CD8-positive, alpha-beta memory T cell (primary cell): ENCODE measurements at regions not wholly inside any gene's neighbourhood (a gene's known extent, or its start where the extent isn't known, plus 50 kb on each side); places are given as distances from the start of the nearest gene placed in this dataset.
A peak's percentile ranks its signal among the peaks of the same experiment; 100 is the strongest.

ENCODE experiments used
- CTCF ChIA-PET: fragments of 350-600 bp; sonication (Branson Sonifier 250); formaldehyde crosslinking; loops from one replicate; lab custom pipeline; 2021; ENCODE audit warnings: antibody characterized with exemption; lab: Charles Lee
- POLR2A ChIA-PET: fragments of 350-600 bp; sonication (Branson Sonifier 250); formaldehyde crosslinking; loops from one replicate; lab custom pipeline; 2021; ENCODE audit warnings: antibody characterized with exemption; lab: Charles Lee
- DNase-seq, 5 donors: peaks; one replicate each; pipeline versions ENCODE4 v3.0.0 to v3.0.0-alpha.2; 2020 to 2022; ENCODE audit warnings: mixed read lengths in 1 of 5
- H3K27ac ChIP-seq: one replicate; pipeline ENCODE4 v1.7.0; 2013; ENCODE audit warnings: low read depth, mild to moderate bottlenecking, low read length, moderate library complexity
- H3K27me3 ChIP-seq: 2 replicates; pipeline ENCODE4 v1.7.0; 2013; ENCODE audit warnings: low read length, mild to moderate bottlenecking; ENCODE audit not compliant: insufficient read depth, poor library complexity, severe bottlenecking
- H3K36me3 ChIP-seq: 2 replicates; pipeline ENCODE4 v1.7.0; 2013; ENCODE audit warnings: mild to moderate bottlenecking, low read length, moderate library complexity; ENCODE audit not compliant: insufficient read depth
- H3K4me1 ChIP-seq: 2 replicates; pipeline ENCODE4 v1.7.0; 2013; ENCODE audit warnings: mild to moderate bottlenecking, low read length, moderate library complexity; ENCODE audit not compliant: insufficient read depth
- H3K4me3 ChIP-seq: 2 replicates; pipeline ENCODE4 v1.7.0; 2013; ENCODE audit warnings: mild to moderate bottlenecking, low read length
- H3K9me3 ChIP-seq: 2 replicates; pipeline ENCODE4 v1.7.0; 2013; ENCODE audit warnings: mild to moderate bottlenecking, low read length
- H3K27ac Mint-ChIP-seq, 8 donors: one replicate each; pipeline ENCODE4 v1.8.0; 2020 to 2021; ENCODE audit warnings: mixed read lengths in 8 of 8, mild to moderate bottlenecking in 6 of 8, inconsistent platforms in 3 of 8, moderate library complexity in 3 of 8
- H3K27me3 Mint-ChIP-seq, 2 donors: one replicate each; pipeline ENCODE4 v1.8.0; 2020 to 2021; ENCODE audit warnings: mixed read lengths in 2 of 2, mild to moderate bottlenecking in 1 of 2, moderate library complexity in 1 of 2
- H3K36me3 Mint-ChIP-seq, 3 donors: one replicate each; pipeline ENCODE4 v1.8.0; 2020 to 2021; ENCODE audit warnings: mixed read lengths in 3 of 3, inconsistent platforms in 1 of 3, mild to moderate bottlenecking in 1 of 3
- H3K4me1 Mint-ChIP-seq, 3 donors: one replicate each; pipeline ENCODE4 v1.8.0; 2020 to 2021; ENCODE audit warnings: mixed read lengths in 3 of 3, inconsistent platforms in 1 of 3, mild to moderate bottlenecking in 1 of 3
- H3K4me3 Mint-ChIP-seq, 7 donors: one replicate each; pipeline ENCODE4 v1.8.0; 2020 to 2021; ENCODE audit warnings: mixed read lengths in 7 of 7, mild to moderate bottlenecking in 6 of 7, moderate library complexity in 4 of 7, inconsistent platforms in 2 of 7
- H3K9me3 Mint-ChIP-seq, 5 donors: one replicate each; pipeline ENCODE4 v1.8.0; 2020 to 2022; ENCODE audit warnings: mixed read lengths in 5 of 5, mild to moderate bottlenecking in 3 of 5, moderate library complexity in 2 of 5, inconsistent platforms in 1 of 5

GRCh38 chr9:89937051-89937450 lies 332.2 kb downstream of the GADD45G start:
- Histone ChIP-seq H3K9me3 (no peaks in the 10 kb centered on the region), H3K36me3 (no peaks in the 10 kb centered on the region), H3K4me3 (no peak overlapping the region), H3K27me3 (no peaks in the 10 kb centered on the region), H3K27ac (no peak overlapping the region), H3K4me1 (no peaks in the 10 kb centered on the region)
- H3K27me3 Mint-ChIP-seq: peaks cover 11 to 29% of the 10 kb centered on the region in 2 donors
- H3K9me3 Mint-ChIP-seq: no peaks in the 10 kb centered on the region
- no peak for DNase-seq
- POLR2A ChIA-PET: no interaction called here
- no peaks in the 10 kb centered on the region for H3K4me1 Mint-ChIP-seq
- no peak overlapping the region for H3K4me3 Mint-ChIP-seq
- no peak overlapping the region for H3K27ac Mint-ChIP-seq
- CTCF ChIA-PET: no interaction called here
- no peaks in the 10 kb centered on the region for H3K36me3 Mint-ChIP-seq

GRCh38 chr9:89939181-89939580 lies 334.4 kb downstream of the GADD45G start:
- ChIA-PET CTCF (no interaction called here), POLR2A (no interaction called here)
- no peak for DNase-seq
- Histone ChIP-seq H3K4me3 (no peak overlapping the region), H3K27me3 (no peaks in the 10 kb centered on the region), H3K9me3 (no peaks in the 10 kb centered on the region), H3K36me3 (no peaks in the 10 kb centered on the region), H3K4me1 (no peaks in the 10 kb centered on the region), H3K27ac (no peak overlapping the region)
- Mint-ChIP-seq H3K27me3 (peaks cover 20 to 40% of the 10 kb centered on the region in 2 donors), H3K4me1 (no peaks in the 10 kb centered on the region), H3K36me3 (no peaks in the 10 kb centered on the region), H3K4me3 (no peak overlapping the region), H3K27ac (no peak overlapping the region), H3K9me3 (no peaks in the 10 kb centered on the region)

GRCh38 chr9:89939626-89940292 lies 334.9 kb downstream of the GADD45G start:
- POLR2A ChIA-PET: no interaction called here
- H3K27ac Mint-ChIP-seq: peak overlapping the region in 1 of 8 donors; percentile 77

GRCh38 chr9:89940625-89941024 lies 335.8 kb downstream of the GADD45G start:
- CTCF ChIA-PET: no interaction called here
- H3K4me3 Mint-ChIP-seq: no peak overlapping the region

More at GRCh38 chr9:89939626-89940292, 334.9 kb downstream of the GADD45G start:
- H3K4me3 ChIP-seq: no peak overlapping the region
- H3K9me3 ChIP-seq: no peaks in the 10 kb centered on the region
- Mint-ChIP-seq H3K36me3 (no peaks in the 10 kb centered on the region), H3K9me3 (no peaks in the 10 kb centered on the region), H3K4me3 (no peak overlapping the region), H3K27me3 (peaks cover 19 to 43% of the 10 kb centered on the region in 2 donors), H3K4me1 (no peaks in the 10 kb centered on the region)
- no peaks in the 10 kb centered on the region for H3K27me3 ChIP-seq
- H3K27ac ChIP-seq: no peak overlapping the region
- H3K36me3 ChIP-seq: no peaks in the 10 kb centered on the region
- H3K4me1 ChIP-seq: no peaks in the 10 kb centered on the region
- no peak for DNase-seq
- CTCF ChIA-PET: no interaction called here

GRCh38 chr9:89941875-89942274 lies 337.1 kb downstream of the GADD45G start:
- Mint-ChIP-seq H3K4me3 (no peak overlapping the region), H3K27ac (no peak overlapping the region), H3K4me1 (no peaks in the 10 kb centered on the region), H3K27me3 (peaks cover 18 to 49% of the 10 kb centered on the region in 2 donors), H3K9me3 (no peaks in the 10 kb centered on the region), H3K36me3 (no peaks in the 10 kb centered on the region)
- DNase-seq: no peak
- Histone ChIP-seq H3K9me3 (no peaks in the 10 kb centered on the region), H3K4me3 (no peak overlapping the region), H3K27me3 (no peaks in the 10 kb centered on the region), H3K4me1 (no peaks in the 10 kb centered on the region), H3K27ac (no peak overlapping the region), H3K36me3 (no peaks in the 10 kb centered on the region)
- POLR2A ChIA-PET: no interaction called here
- CTCF ChIA-PET: no interaction called here

More at GRCh38 chr9:89940625-89941024, 335.8 kb downstream of the GADD45G start:
- Histone ChIP-seq H3K9me3 (no peaks in the 10 kb centered on the region), H3K27me3 (no peaks in the 10 kb centered on the region), H3K27ac (no peak overlapping the region), H3K4me3 (no peak overlapping the region), H3K4me1 (no peaks in the 10 kb centered on the region), H3K36me3 (no peaks in the 10 kb centered on the region)
- POLR2A ChIA-PET: no interaction called here
- Mint-ChIP-seq H3K36me3 (no peaks in the 10 kb centered on the region), H3K27me3 (peaks cover 19 to 48% of the 10 kb centered on the region in 2 donors), H3K4me1 (no peaks in the 10 kb centered on the region), H3K27ac (no peak overlapping the region), H3K9me3 (no peaks in the 10 kb centered on the region)
- DNase-seq: no peak

GRCh38 chr9:89942643-89943042 lies 337.8 kb downstream of the GADD45G start:
- ChIA-PET CTCF (no interaction called here), POLR2A (no interaction called here)
- no peaks in the 10 kb centered on the region for H3K36me3 ChIP-seq
- H3K27ac ChIP-seq: no peak overlapping the region
- no peaks in the 10 kb centered on the region for H3K27me3 ChIP-seq
- H3K4me3 Mint-ChIP-seq: no peak overlapping the region
- H3K4me3 ChIP-seq: no peak overlapping the region
- H3K27ac Mint-ChIP-seq: no peak overlapping the region
- H3K27me3 Mint-ChIP-seq: peaks cover 15 to 44% of the 10 kb centered on the region in 2 donors
- H3K9me3 Mint-ChIP-seq: no peaks in the 10 kb centered on the region
- H3K36me3 Mint-ChIP-seq: no peaks in the 10 kb centered on the region
- H3K4me1 Mint-ChIP-seq: no peaks in the 10 kb centered on the region
- no peak for DNase-seq
- H3K4me1 ChIP-seq: no peaks in the 10 kb centered on the region
- H3K9me3 ChIP-seq: no peaks in the 10 kb centered on the region

GRCh38 chr9:89943309-89943708 lies 338.5 kb downstream of the GADD45G start:
- Histone ChIP-seq H3K4me3 (no peak overlapping the region), H3K27ac (no peak overlapping the region), H3K9me3 (no peaks in the 10 kb centered on the region), H3K4me1 (no peaks in the 10 kb centered on the region), H3K36me3 (no peaks in the 10 kb centered on the region), H3K27me3 (no peaks in the 10 kb centered on the region)
- POLR2A ChIA-PET: no interaction called here
- H3K27me3 Mint-ChIP-seq: peaks cover 14 to 44% of the 10 kb centered on the region in 2 donors
- H3K36me3 Mint-ChIP-seq: no peaks in the 10 kb centered on the region
- CTCF ChIA-PET: no interaction called here
- H3K9me3 Mint-ChIP-seq: no peaks in the 10 kb centered on the region
- no peak overlapping the region for H3K4me3 Mint-ChIP-seq
- no peaks in the 10 kb centered on the region for H3K4me1 Mint-ChIP-seq
- DNase-seq: no peak
- no peak overlapping the region for H3K27ac Mint-ChIP-seq

GRCh38 chr9:89943728-89944127 lies 338.9 kb downstream of the GADD45G start:
- H3K36me3 Mint-ChIP-seq: no peaks in the 10 kb centered on the region
- Histone ChIP-seq H3K4me1 (no peaks in the 10 kb centered on the region), H3K9me3 (no peaks in the 10 kb centered on the region), H3K36me3 (no peaks in the 10 kb centered on the region), H3K27me3 (no peaks in the 10 kb centered on the region), H3K4me3 (no peak overlapping the region), H3K27ac (no peak overlapping the region)
- peaks cover 14 to 42% of the 10 kb centered on the region in 2 donors for H3K27me3 Mint-ChIP-seq
- DNase-seq: no peak
- POLR2A ChIA-PET: no interaction called here
- no peak overlapping the region for H3K4me3 Mint-ChIP-seq
- H3K27ac Mint-ChIP-seq: no peak overlapping the region
- no peaks in the 10 kb centered on the region for H3K4me1 Mint-ChIP-seq
- no peaks in the 10 kb centered on the region for H3K9me3 Mint-ChIP-seq
- CTCF ChIA-PET: interaction anchor here (1.0 kb wide), 1 partner anchor 341 kb away, joined by 3 read pairs; no protein-coding TSS in a partner anchor
